Neural progenitor cell (in vitro differentiated cells): ENCODE measurements at regions not wholly inside any gene's neighbourhood (a gene's known extent, or its start where the extent isn't known, plus 50 kb on each side); places are given as distances from the start of the nearest gene placed in this dataset.

ENCODE experiments used
- CTCF ChIP-seq: fragments of 200-600 bp; sonication (generic); IDR thresholded peaks from 2 replicates; pipeline ENCODE4 v1.5.1; 2017; ENCODE audit warnings: antibody characterized with exemption, mild to moderate bottlenecking
- EZH2 ChIP-seq: fragments of 200-600 bp; sonication (generic); IDR thresholded peaks from 2 replicates; pipeline ENCODE4 v1.6.1; 2017; ENCODE audit warnings: antibody characterized with exemption, mild to moderate bottlenecking, moderate library complexity

GRCh38 chr12:38540156-38540555 is 223.6 kb downstream of the ALG10B start:
- TF ChIP-seq CTCF (no peak), EZH2 (no peak)
